ENCODE measurements at regions not wholly inside any gene's neighbourhood (a gene's known extent, or its start where the extent isn't known, plus 50 kb on each side); places are given as distances from the start of the nearest gene placed in this dataset.

GRCh38 chr4:62256479-62256878 is 1056.4 kb downstream of the ADGRL3 start:
- H3K27ac Mint-ChIP-seq = no peak overlapping the region
- H3K4me1 Mint-ChIP-seq = no peaks in the 10 kb centered on the region

GRCh38 chr4:62252728-62253127 is 1052.6 kb downstream of the ADGRL3 start:
- Mint-ChIP-seq H3K4me1 (no peaks in the 10 kb centered on the region), H3K9me3 (peaks cover 6% of the 10 kb centered on the region), H3K36me3 (ENCODE audit: low read depth) (no peaks in the 10 kb centered on the region), H3K27me3 (no peaks in the 10 kb centered on the region), H3K27ac (no peak overlapping the region), H3K4me3 (no peak overlapping the region)
- ATAC-seq (no peak), DNase-seq (no peak)

More at GRCh38 chr4:62256479-62256878, 1056.4 kb downstream of the ADGRL3 start:
- no peak for DNase-seq
- no peak for ATAC-seq
- Mint-ChIP-seq H3K9me3 (peaks cover 16% of the 10 kb centered on the region), H3K36me3 (ENCODE audit: low read depth) (no peaks in the 10 kb centered on the region), H3K27me3 (no peaks in the 10 kb centered on the region), H3K4me3 (no peak overlapping the region)

GRCh38 chr4:62250100-62250499 is 1050.0 kb downstream of the ADGRL3 start:
- H3K27me3 Mint-ChIP-seq = no peaks in the 10 kb centered on the region
- no peak overlapping the region for H3K4me3 Mint-ChIP-seq
- DNase-seq = no peak
- no peak overlapping the region for H3K27ac Mint-ChIP-seq
- ATAC-seq = no peak
- no peaks in the 10 kb centered on the region for H3K4me1 Mint-ChIP-seq
- no peaks in the 10 kb centered on the region for H3K36me3 Mint-ChIP-seq (ENCODE audit: low read depth)
- H3K9me3 Mint-ChIP-seq = peaks cover 10% of the 10 kb centered on the region

- DNase-seq (no peak), ATAC-seq (no peak)
- Mint-ChIP-seq H3K27me3 (no peaks in the 10 kb centered on the region), H3K27ac (no peak overlapping the region), H3K36me3 (ENCODE audit: low read depth) (no peaks in the 10 kb centered on the region), H3K4me1 (no peaks in the 10 kb centered on the region), H3K4me3 (no peak overlapping the region), H3K9me3 (peaks cover 15% of the 10 kb centered on the region)
These were observed 1043.8 kb downstream of the ADGRL3 start for GRCh38 chr4:62243895-62244294.

- H3K27ac Mint-ChIP-seq = no peak overlapping the region
- H3K4me3 Mint-ChIP-seq = no peak overlapping the region
- no peaks in the 10 kb centered on the region for H3K27me3 Mint-ChIP-seq
- ATAC-seq (no peak), DNase-seq (no peak)
- H3K4me1 Mint-ChIP-seq = no peaks in the 10 kb centered on the region
- H3K9me3 Mint-ChIP-seq = peaks cover 8% of the 10 kb centered on the region
- H3K36me3 Mint-ChIP-seq (ENCODE audit: low read depth) = no peaks in the 10 kb centered on the region
These were observed 1035.8 kb downstream of the ADGRL3 start for GRCh38 chr4:62235911-62236310.

- no peaks in the 10 kb centered on the region for H3K4me1 Mint-ChIP-seq
- no peak overlapping the region for H3K27ac Mint-ChIP-seq
- H3K27me3 Mint-ChIP-seq = no peaks in the 10 kb centered on the region
- H3K9me3 Mint-ChIP-seq = peaks cover 8% of the 10 kb centered on the region
- DNase-seq (no peak), ATAC-seq (no peak)
- no peaks in the 10 kb centered on the region for H3K36me3 Mint-ChIP-seq (ENCODE audit: low read depth)
- no peak overlapping the region for H3K4me3 Mint-ChIP-seq
These were observed 1032.7 kb downstream of the ADGRL3 start for GRCh38 chr4:62232814-62233213.

GRCh38 chr4:62231994-62232393 is 1031.9 kb downstream of the ADGRL3 start:
- H3K9me3 Mint-ChIP-seq = peaks cover 8% of the 10 kb centered on the region
- DNase-seq (no peak), ATAC-seq (no peak)
- no peaks in the 10 kb centered on the region for H3K36me3 Mint-ChIP-seq (ENCODE audit: low read depth)
- H3K27me3 Mint-ChIP-seq = no peaks in the 10 kb centered on the region
- H3K4me3 Mint-ChIP-seq = no peak overlapping the region
- H3K27ac Mint-ChIP-seq = no peak overlapping the region
- no peaks in the 10 kb centered on the region for H3K4me1 Mint-ChIP-seq

GRCh38 chr4:62226082-62226481 is 1026.0 kb downstream of the ADGRL3 start:
- ATAC-seq = no peak
- no peak overlapping the region for H3K4me3 Mint-ChIP-seq
- DNase-seq = no peak

GRCh38 chr4:62222121-62222520 is 1022.0 kb downstream of the ADGRL3 start:
- no peaks in the 10 kb centered on the region for H3K27me3 Mint-ChIP-seq
- DNase-seq (no peak), ATAC-seq (no peak)
- no peaks in the 10 kb centered on the region for H3K4me1 Mint-ChIP-seq
- no peak overlapping the region for H3K27ac Mint-ChIP-seq
- H3K9me3 Mint-ChIP-seq = peaks cover 22% of the 10 kb centered on the region
- H3K4me3 Mint-ChIP-seq = no peak overlapping the region
- H3K36me3 Mint-ChIP-seq (ENCODE audit: low read depth) = no peaks in the 10 kb centered on the region

More at GRCh38 chr4:62226082-62226481, 1026.0 kb downstream of the ADGRL3 start:
- H3K4me1 Mint-ChIP-seq = no peaks in the 10 kb centered on the region
- H3K36me3 Mint-ChIP-seq (ENCODE audit: low read depth) = no peaks in the 10 kb centered on the region
- H3K27me3 Mint-ChIP-seq = no peaks in the 10 kb centered on the region
- H3K27ac Mint-ChIP-seq = no peak overlapping the region
- H3K9me3 Mint-ChIP-seq = peaks cover 6% of the 10 kb centered on the region

GRCh38 chr4:62210486-62210885 is 1010.4 kb downstream of the ADGRL3 start:
- Mint-ChIP-seq H3K9me3 (peaks cover 7% of the 10 kb centered on the region), H3K27me3 (no peaks in the 10 kb centered on the region), H3K36me3 (ENCODE audit: low read depth) (no peaks in the 10 kb centered on the region), H3K4me1 (no peaks in the 10 kb centered on the region), H3K27ac (no peak overlapping the region), H3K4me3 (no peak overlapping the region)
- ATAC-seq = no peak
- DNase-seq = no peak

GRCh38 chr4:62209757-62210485 is 1009.8 kb downstream of the ADGRL3 start:
- ATAC-seq = no peak
- H3K27ac Mint-ChIP-seq = no peak overlapping the region
- H3K36me3 Mint-ChIP-seq (ENCODE audit: low read depth) = no peaks in the 10 kb centered on the region
- H3K4me3 Mint-ChIP-seq = no peak overlapping the region
- no peaks in the 10 kb centered on the region for H3K4me1 Mint-ChIP-seq
- H3K9me3 Mint-ChIP-seq = peaks cover 7% of the 10 kb centered on the region
- DNase-seq = no peak
- H3K27me3 Mint-ChIP-seq = no peaks in the 10 kb centered on the region

- no peaks in the 10 kb centered on the region for H3K4me1 Mint-ChIP-seq
- no peaks in the 10 kb centered on the region for H3K27me3 Mint-ChIP-seq
- H3K9me3 Mint-ChIP-seq = peaks cover 7% of the 10 kb centered on the region
- H3K27ac Mint-ChIP-seq = no peak overlapping the region
- H3K36me3 Mint-ChIP-seq (ENCODE audit: low read depth) = no peaks in the 10 kb centered on the region
- no peak overlapping the region for H3K4me3 Mint-ChIP-seq
- no peak for DNase-seq
- no peak for ATAC-seq
These were observed 1008.8 kb downstream of the ADGRL3 start for GRCh38 chr4:62208921-62209320.

- Mint-ChIP-seq H3K36me3 (ENCODE audit: low read depth) (no peaks in the 10 kb centered on the region), H3K27me3 (no peaks in the 10 kb centered on the region), H3K9me3 (peaks cover 16% of the 10 kb centered on the region), H3K4me3 (no peak overlapping the region), H3K27ac (no peak overlapping the region), H3K4me1 (no peaks in the 10 kb centered on the region)
- ATAC-seq (no peak), DNase-seq (no peak)
These were observed 1004.0 kb downstream of the ADGRL3 start for GRCh38 chr4:62204136-62204535.

GRCh38 chr4:62199291-62199810 is 999.2 kb downstream of the ADGRL3 start:
- H3K9me3 Mint-ChIP-seq = peaks cover 9% of the 10 kb centered on the region
- H3K4me3 Mint-ChIP-seq = no peak overlapping the region
- H3K4me1 Mint-ChIP-seq = no peaks in the 10 kb centered on the region
- ATAC-seq (no peak), DNase-seq (no peak)
- H3K27ac Mint-ChIP-seq = no peak overlapping the region
- no peaks in the 10 kb centered on the region for H3K36me3 Mint-ChIP-seq (ENCODE audit: low read depth)
- H3K27me3 Mint-ChIP-seq = no peaks in the 10 kb centered on the region

- Mint-ChIP-seq H3K4me1 (no peaks in the 10 kb centered on the region), H3K36me3 (ENCODE audit: low read depth) (no peaks in the 10 kb centered on the region), H3K9me3 (peaks cover 9% of the 10 kb centered on the region), H3K4me3 (no peak overlapping the region), H3K27me3 (no peaks in the 10 kb centered on the region), H3K27ac (no peak overlapping the region)
- DNase-seq = no peak
- ATAC-seq = no peak
These were observed 996.2 kb downstream of the ADGRL3 start for GRCh38 chr4:62196338-62196737.

Data from activated naive CD8-positive, alpha-beta T cell treated with anti-CD3 and anti-CD28 coated beads, Interleukin-2, amount 50 U/mL, for 24 hours (primary cell).